Colonic mucosa (tissue), 4 donors: ENCODE measurements at regions not wholly inside any gene's neighbourhood (a gene's known extent, or its start where the extent isn't known, plus 50 kb on each side); places are given as distances from the start of the nearest gene placed in this dataset.

Source experiments
- DNase-seq: peaks from one replicate; pipeline ENCODE4 v3.0.0-alpha.2; 2020
- H3K27ac ChIP-seq: fragments of 200-600 bp; one replicate; pipeline ENCODE4 v1.8.0; 2021
- H3K27me3 ChIP-seq: fragments of 200-600 bp; one replicate; pipeline ENCODE4 v1.8.0; 2021
- H3K36me3 ChIP-seq: fragments of 200-600 bp; one replicate; pipeline ENCODE4 v1.8.0; 2021
- H3K4me1 ChIP-seq: fragments of 200-600 bp; one replicate; pipeline ENCODE4 v1.8.0; 2021; ENCODE audit warnings: mild to moderate bottlenecking
- H3K4me3 ChIP-seq: fragments of 200-600 bp; one replicate; pipeline ENCODE4 v1.8.0; 2021
- H3K9ac ChIP-seq, 2 donors: one replicate each; pipeline ENCODE4 v1.7.0; 2013; ENCODE audit warnings: control low read depth in 2 of 2, low read depth in 2 of 2, low read length in 2 of 2
- H3K9me3 ChIP-seq: fragments of 200-600 bp; one replicate; pipeline ENCODE4 v1.8.0; 2021
- intact Hi-C: fragments of 100-400 bp; cut with DNase I; formaldehyde crosslinking; loops from one replicate; pipeline ENCODE4 v1.14.1; 2022
- TF ChIP-seq, protein P1 (sequence below): fragments of 200-600 bp; IDR thresholded peaks from one replicate; pipeline ENCODE4 v1.8.0; 2022; ENCODE audit warnings: antibody characterized with exemption, mild to moderate bottlenecking
- donor health status: healthy.
- donor health status: DM: no; HTN: no; CAD: no.
- donor health status: DM: no; HTN: no; CAD: no.

DNA sequence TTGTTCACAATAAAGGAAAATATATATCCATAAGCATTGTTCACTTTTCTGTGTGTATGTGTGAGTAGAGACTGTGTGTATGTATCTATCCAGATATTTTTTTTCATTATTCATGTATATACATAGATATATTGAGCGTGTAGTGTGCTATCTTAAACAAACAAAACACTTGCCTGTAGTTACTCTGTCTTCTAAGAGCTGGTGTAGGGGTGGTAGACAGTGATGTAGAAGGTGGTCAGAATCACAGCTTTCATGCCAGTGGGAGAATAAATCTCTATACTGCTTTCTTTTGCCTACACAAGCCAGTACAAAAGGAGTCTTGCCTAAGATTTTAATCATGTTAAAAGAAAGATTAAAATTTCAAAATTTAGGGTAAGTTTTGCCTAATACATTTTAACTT lies 122.0 kb downstream of the UCHL5 start:
- H3K9me3 ChIP-seq = no peaks in the 10 kb centered on the region
- no peak overlapping the region for H3K27ac ChIP-seq
- H3K4me3 ChIP-seq = no peak overlapping the region
- no peaks in the 10 kb centered on the region for H3K36me3 ChIP-seq
- TF ChIP-seq, protein P1, sequence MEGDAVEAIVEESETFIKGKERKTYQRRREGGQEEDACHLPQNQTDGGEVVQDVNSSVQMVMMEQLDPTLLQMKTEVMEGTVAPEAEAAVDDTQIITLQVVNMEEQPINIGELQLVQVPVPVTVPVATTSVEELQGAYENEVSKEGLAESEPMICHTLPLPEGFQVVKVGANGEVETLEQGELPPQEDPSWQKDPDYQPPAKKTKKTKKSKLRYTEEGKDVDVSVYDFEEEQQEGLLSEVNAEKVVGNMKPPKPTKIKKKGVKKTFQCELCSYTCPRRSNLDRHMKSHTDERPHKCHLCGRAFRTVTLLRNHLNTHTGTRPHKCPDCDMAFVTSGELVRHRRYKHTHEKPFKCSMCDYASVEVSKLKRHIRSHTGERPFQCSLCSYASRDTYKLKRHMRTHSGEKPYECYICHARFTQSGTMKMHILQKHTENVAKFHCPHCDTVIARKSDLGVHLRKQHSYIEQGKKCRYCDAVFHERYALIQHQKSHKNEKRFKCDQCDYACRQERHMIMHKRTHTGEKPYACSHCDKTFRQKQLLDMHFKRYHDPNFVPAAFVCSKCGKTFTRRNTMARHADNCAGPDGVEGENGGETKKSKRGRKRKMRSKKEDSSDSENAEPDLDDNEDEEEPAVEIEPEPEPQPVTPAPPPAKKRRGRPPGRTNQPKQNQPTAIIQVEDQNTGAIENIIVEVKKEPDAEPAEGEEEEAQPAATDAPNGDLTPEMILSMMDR = no peak
- no peak for DNase-seq
- no peaks in the 10 kb centered on the region for H3K27me3 ChIP-seq
- H3K9ac ChIP-seq = no peak overlapping the region
- H3K4me1 ChIP-seq = no peaks in the 10 kb centered on the region
- intact Hi-C loops = no loop called here

DNA sequence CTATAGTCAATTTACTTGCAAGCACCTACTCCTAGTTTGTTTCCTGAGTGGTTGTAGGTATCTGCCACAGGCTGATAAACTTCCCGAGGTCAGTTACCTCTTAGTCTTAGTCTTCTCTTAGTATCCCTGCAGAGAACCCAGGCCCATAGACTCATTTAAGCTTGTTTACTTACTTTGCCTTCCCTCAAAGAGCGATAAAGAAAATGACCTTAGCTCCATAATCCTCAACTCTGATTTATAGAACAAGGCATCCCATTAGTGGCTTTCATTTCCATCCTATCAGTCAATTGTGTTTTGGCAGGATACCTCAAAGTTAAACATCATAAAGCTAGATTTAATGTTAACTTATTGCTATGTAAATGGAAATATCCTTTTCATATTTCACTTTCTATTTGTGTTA lies 119.7 kb downstream of the UCHL5 start:
- Histone ChIP-seq H3K27ac (no peak overlapping the region), H3K36me3 (no peaks in the 10 kb centered on the region), H3K9ac (no peak overlapping the region), H3K27me3 (no peaks in the 10 kb centered on the region), H3K9me3 (no peaks in the 10 kb centered on the region), H3K4me3 (no peak overlapping the region), H3K4me1 (no peaks in the 10 kb centered on the region)
- intact Hi-C loops = no loop called here
- TF ChIP-seq, protein P1 = no peak
- DNase-seq = no peak

DNA sequence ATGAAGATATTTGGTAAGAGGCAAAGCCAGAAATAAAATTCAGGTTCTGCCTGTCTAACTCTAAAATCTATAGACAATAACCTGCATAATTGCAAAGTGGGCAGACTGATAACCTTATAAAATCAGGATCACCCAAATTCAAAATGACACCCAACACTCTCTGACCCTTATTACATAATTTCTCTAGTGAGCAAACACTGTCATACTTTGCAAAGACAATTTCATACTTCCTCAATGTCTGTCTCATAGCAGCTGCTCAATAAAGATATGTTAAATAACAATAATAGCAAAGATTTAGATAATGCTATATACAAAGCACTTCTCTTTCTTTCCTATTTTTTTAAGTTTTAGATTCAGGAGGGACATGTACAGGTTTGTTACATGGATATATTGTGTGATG lies 118.5 kb downstream of the UCHL5 start:
- Histone ChIP-seq H3K27me3 (no peaks in the 10 kb centered on the region), H3K27ac (no peak overlapping the region), H3K4me3 (no peak overlapping the region), H3K4me1 (no peaks in the 10 kb centered on the region), H3K9me3 (no peaks in the 10 kb centered on the region), H3K9ac (no peak overlapping the region), H3K36me3 (no peaks in the 10 kb centered on the region)
- intact Hi-C loops = no loop called here
- TF ChIP-seq, protein P1 = no peak
- no peak for DNase-seq

DNA sequence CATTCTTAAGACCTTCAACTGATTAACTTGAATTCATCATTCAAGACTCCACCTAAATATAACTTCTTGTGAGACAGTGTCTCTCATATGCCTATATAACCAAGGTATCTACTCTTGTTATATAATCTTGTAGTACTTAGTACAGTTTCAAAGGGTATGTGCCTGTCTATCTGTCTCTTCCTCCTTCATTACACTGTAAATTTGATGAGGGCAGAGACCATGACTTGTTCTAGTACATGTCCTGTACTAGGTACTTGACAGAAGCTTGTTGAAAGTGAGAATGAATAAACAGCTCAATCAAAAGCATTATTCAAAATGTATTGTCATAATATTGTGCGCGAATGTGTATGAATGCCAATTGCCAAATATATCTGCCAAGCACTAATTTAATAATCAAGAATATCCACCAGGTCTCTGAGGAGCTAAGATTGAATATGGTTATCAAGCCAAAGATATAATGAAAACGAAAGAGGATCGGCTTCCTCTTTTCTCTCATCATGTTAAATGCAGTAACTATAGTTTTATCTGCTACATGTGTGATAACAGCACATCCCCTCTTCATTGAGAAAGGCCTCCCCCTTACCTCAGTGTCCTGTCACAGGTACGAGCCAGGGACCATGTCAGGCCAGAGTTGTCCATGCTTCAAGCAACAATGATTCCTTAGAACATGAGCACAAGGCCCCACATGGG lies 117.3 kb downstream of the UCHL5 start:
- no peaks in the 10 kb centered on the region for H3K4me1 ChIP-seq
- no peaks in the 10 kb centered on the region for H3K9me3 ChIP-seq
- H3K27ac ChIP-seq = no peak overlapping the region
- H3K9ac ChIP-seq = no peak overlapping the region
- no peaks in the 10 kb centered on the region for H3K27me3 ChIP-seq
- intact Hi-C loops = no loop called here
- H3K36me3 ChIP-seq = no peaks in the 10 kb centered on the region
- TF ChIP-seq, protein P1 = no peak
- H3K4me3 ChIP-seq = no peak overlapping the region
- DNase-seq = no peak

DNA sequence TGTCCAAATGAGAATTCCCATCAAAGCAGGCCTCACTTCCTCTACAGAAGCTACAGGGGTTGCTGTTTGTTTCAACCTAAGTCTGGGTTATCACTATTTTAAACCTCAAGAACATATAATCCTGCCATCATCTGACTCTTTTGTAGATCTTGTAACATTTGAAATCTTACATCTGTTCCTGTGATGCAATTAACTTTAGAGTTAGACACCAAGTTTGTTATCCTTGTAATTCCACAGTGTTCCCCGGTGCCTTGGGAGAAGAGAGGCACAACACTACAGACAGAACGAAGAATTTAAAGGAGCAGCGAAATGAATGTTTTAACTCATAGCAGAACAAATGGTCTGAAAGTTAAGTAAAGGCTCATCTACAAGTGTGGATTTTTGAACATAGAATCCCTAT lies 116.1 kb downstream of the UCHL5 start:
- TF ChIP-seq, protein P1 = no peak
- Histone ChIP-seq H3K9me3 (no peaks in the 10 kb centered on the region), H3K9ac (no peak overlapping the region), H3K27ac (no peak overlapping the region), H3K27me3 (no peaks in the 10 kb centered on the region), H3K4me1 (no peaks in the 10 kb centered on the region), H3K36me3 (no peaks in the 10 kb centered on the region), H3K4me3 (no peak overlapping the region)
- intact Hi-C loops = no loop called here
- no peak for DNase-seq
